HG03575 (cell line): ENCODE measurements at regions not wholly inside any gene's neighbourhood (a gene's known extent, or its start where the extent isn't known, plus 50 kb on each side); places are given as distances from the start of the nearest gene placed in this dataset.
"Not testable (repeated sequence)": the region's sequence is repeated elsewhere in the genome, so short reads cannot be mapped to it uniquely, and the experiment has no call there.

Experiments
- ATAC-seq: cut with Tn5 transposase; IDR thresholded peaks from one replicate; pipeline ENCODE4 v1.9.1; 2021; ENCODE audit not compliant: unreplicated experiment, insufficient number of reproducible peaks, low FRiP score; ENCODE audit errors: extremely low read depth

DNA sequence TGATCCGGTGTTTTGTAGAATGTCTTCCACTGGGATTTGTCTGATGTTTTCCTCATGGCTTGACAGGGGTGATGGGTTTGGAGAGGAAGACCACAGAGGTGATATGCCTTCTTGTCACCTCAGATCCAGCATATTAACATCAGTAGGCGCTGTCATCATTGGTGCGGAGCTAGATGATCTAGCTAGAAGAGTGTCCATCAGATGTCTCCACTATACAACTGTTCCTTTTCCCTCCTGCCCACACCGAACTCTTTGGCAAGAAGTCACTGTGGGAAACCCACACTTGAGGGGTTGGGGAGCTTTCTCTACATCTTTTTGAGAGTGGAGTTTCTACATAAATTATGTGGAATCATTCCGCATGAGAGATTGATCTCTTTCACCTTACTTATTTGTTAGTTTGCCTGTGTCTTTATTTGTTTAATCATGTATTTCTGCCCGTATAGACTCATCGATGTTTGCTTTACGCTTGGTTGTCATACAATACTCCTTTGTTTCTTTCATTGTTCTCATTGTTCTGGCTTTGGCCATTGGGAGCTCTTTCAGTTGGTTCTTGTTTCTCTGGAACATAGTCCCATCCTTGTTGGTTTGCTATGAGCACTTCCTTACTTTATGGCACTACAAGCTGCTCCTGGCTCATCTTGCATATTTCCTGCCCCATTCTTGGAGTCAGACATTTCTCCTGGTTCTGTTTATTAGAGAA lies 1420.3 kb downstream of the BRD1 start:
- ATAC-seq, result no peak

DNA sequence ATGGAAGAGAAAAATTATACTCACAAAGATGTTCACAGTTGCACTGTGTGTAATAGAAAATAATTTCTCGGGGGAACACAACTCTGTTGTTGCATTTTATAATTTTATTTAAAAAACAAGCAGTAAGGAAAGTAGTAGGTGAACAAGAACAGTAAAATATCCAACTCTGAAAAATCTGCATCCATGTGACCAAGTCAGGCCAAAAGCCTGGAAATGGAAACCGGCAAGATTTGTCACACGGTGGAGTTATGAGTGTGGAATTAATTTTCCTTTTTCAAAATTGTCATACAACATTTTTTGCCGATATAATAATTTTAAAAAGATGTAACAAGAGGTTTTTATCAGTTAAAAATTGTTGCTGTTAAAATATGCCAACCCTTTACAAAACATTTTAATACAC lies 1421.5 kb downstream of the BRD1 start:
- no peak for ATAC-seq

DNA sequence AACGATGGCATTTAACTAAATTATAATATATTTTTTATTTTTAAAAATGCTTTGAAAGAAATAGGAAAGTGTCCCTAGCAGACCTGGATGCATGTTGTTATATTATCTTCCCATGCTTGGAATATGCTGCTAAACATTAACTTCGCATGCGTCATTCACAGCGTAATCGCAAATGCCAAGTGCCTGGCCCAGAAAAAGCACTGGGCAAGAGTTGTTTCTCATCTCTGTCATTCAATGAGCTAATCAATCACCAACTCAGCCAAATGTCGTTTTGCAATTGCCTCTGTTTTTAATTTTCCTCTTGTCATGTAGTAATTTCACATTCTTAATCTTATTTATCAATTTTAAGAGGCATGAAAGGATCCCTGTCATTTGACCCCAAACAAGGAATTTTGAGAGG lies 1421.9 kb downstream of the BRD1 start:
- ATAC-seq, result no peak

DNA sequence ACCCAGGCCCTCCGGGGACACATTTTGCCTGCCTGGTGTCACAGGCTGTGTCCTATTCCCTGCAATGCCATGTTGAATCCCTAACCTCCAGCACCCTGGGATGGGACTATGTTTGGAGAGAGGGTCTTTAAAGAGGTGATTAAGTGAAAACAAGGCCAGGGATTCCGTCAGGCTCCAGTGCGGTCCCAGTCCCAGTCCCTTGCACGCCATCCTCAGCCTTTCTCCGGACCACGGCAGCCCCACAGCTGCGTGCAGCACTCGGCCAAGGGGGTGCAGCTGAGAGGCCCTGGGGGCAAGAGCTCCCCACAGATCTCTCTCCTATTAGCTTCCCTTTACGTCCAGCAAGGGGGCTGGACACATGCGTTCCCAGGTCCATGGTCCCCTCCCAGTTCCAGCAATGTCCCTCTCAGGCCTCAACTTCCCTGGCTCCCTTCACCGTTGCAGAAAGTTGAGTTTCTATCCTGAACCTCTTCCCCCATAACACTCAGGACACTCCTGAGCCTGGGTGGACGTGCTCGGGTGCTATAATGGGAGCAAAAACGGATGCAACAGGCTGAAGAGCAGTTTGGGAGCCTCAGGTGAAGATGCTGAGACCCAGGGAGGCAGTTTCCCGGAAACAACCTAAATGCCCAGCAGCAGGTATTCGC lies 1422.7 kb downstream of the BRD1 start:
- ATAC-seq, result no peak

DNA sequence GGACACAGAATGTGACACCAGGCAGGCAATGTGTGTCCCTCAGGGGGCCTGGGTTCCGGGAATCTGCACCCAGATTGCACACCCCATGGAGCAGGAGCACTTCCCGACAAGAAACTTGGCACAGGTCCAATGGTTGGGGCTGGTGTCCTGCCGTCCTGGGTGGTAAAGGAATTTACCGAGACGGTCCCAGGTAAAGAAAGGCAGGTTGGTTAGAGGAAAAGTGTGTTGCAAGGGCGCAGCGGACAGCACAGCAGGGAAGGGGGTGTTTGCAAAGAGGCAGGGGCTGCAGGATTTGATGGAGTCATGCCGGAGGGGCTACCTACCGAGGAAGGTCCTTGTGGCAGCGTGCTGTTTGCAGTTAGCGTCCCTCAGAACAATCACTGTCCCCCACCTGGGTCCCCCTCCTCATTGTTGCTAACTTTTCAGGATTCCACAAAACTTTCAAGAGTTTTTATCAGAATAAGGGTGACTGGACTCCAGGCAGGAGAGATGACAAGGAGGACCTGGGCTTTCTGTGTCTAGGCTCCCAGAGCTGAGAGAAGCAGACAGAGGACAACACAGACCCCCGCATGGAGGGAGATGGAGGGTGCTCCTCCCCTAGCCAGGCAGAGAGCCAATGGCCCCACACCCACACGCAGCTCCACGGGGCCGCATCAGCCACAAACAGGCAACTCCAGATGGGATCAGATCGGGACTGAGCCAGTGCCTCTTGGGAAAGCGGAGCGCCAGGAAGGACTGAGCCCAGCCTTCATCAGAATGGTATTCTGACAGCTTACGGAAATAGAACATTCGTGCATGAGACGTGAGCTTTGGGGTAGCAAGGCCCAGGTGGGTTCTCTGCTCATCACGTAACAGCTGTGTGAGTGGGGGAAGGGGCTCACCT lies 1423.9 kb downstream of the BRD1 start:
- no peak for ATAC-seq

DNA sequence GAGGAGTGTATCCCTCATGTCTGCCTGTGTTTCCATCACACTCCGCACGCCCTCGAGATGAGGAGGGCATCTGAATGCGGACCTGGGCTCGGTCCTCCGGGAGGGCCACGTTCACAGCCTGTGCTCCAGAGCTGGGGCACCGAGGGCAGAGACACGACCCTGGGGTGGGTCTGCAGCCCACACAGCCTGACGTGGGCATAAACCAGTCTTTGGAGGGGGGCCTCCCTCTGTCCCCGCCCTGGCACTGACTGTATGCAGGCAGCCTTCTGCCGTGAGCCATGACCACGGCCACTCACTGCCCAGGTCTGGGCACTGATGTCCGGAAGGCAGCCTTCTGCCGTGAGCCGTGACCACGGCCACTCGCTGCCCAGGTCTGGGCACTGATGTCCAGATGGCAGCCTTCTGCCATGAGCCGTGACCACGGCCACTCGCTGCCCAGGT lies 1425.1 kb downstream of the BRD1 start:
- no peak for ATAC-seq

DNA sequence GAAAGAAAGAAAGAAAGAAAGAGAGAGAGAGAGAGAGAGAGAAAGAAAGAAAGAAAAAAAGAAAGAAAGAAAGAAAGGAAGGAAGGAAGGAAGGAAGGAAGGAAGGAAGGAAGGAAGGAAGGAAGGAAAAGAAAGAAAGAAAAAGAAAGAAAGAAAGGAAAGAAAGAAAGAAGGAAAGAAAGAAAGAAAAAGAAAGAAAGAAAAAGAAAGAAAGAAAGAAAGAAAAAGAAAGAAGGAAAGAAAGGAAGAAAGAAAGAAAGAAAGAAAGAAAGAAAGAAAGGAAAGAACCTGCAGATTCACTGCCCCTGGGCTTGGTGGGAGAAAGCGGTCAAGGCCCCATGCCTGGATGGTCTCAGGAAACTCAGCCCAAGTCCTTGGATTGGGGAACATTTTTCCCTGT lies 1426.2 kb downstream of the BRD1 start:
- not testable (repeated sequence) for ATAC-seq

DNA sequence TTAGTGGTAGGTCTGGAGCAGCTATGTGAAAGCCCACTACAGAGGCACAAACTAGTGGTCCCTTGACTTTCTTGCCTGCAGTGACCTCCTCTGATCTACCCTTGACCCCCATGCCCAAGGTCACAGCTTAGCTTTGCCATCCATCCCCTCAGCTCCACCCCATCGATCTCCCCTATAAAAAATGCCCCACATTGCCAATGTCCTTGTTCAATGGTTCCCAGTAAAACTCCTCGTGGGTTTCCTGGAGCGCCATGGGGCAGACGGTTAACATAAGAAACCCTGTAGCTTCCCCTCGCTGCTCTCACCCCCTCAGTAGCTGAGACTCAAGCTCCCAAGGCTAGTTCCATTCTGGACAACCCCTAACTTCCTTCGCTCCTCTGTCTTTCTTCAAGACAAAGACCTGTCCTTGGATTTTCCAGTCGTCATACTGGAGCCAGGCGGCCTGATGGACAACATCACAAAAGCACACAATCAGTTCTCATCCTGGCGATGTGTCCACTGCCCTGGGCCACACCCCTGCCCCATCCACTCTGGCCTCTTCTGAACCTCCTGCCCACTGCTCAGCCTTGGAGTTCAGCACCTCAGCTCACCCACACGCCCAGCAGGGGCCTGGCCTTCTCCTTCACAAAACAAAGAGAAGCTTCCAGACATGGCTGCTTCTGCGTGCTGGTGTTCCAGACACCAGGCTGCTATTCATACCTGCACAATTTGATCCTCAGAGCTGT lies 1429.3 kb downstream of the BRD1 start:
- no peak for ATAC-seq

DNA sequence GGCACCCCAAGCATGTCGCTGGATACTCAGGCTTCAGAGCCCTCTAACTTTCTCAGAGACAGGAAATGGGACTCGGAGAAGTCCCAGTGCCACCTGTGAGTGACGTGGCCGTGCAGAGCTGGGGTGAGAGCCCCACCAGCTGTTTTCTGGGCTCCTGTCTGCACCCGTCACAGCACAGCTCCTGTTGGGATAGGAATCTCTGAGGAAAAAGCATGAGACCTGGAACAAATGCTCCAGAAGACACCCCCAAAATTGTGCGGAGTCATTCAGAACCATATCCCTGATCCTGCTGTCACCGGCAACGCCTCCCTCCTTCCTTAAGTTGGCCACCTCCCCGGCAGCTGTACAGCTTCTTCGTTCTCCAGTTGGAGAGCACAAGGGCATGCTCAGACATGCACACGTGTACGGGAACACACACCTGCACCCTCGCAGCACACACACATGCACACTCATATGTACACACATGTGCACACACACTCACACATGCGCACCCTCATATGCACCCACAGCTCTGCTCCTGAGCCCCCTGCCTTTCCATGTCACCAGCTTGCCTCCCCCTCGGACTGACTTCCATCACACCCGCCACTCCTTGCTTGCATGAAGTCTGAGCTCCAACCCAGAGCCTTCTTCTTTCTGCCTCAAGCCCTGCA lies 1430.0 kb downstream of the BRD1 start:
- ATAC-seq, result no peak

DNA sequence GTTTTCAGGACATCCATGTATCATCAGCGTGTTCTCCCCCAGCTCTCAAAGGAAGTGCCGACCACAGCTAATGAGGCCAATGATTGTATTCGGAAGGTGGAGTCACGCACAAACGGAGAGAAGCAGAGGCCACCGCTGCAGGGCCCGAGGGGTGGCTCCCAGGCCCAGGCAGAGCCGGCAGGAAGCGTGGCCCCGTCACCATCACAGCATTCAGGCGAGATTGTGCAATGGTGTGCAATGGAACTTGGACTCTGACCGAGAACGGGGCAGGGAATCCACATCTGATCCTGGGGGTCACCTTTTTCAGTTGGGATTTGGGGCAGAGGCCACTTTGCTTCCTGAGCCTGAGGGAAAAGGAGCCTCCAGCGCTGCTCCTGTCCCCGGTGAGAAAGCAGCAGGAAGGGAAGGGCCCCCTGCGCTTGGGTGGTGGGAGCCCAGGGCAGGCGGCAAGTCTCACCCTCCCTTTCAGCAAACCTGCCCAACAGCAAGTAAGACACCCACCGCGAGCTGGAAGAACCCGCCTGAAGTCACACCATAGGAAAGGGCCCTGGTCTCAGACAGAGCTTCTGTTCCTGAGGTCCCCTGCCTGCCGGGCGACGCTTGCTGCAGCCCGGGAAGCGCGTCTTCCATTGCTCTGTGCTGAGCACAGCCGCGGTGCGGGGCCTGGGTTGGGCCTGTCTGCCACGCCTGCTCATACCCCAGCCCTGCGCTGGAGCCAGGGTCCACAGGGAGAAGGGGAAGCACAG lies 1430.7 kb downstream of the BRD1 start:
- ATAC-seq, result no peak

DNA sequence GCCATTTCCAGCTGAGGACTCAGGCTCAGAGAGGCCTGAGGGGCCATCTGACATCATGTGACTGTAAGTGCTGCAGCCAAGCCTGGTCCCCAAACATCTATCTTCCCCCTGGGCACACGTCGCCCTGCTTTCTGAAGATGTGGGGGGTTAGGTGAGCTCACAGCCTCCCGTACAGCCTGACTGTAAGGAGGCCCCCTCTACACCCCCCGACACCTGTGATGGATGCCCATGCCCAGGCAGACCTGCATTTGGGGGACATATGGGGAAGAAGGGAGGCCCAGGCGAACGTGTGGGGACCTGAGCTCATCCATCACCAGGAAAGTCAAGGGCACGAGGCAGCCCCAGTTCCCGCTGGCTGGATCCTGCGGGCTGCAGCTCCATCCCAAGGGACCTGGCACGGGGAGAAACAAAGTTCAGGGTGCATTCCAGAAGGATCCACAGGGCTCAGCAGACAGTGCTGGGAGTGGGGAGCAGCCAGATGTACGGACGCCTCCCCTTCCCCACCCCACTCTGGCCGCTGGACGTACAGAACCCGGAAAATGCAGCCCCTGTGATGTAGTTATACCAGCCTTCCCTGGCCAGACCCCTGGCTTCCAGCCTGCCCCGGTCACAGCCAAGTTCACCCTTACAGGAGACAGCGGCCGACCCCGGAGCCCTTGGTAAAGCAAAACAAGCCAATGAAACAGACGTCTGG lies 1431.4 kb downstream of the BRD1 start:
- ATAC-seq, result no peak

DNA sequence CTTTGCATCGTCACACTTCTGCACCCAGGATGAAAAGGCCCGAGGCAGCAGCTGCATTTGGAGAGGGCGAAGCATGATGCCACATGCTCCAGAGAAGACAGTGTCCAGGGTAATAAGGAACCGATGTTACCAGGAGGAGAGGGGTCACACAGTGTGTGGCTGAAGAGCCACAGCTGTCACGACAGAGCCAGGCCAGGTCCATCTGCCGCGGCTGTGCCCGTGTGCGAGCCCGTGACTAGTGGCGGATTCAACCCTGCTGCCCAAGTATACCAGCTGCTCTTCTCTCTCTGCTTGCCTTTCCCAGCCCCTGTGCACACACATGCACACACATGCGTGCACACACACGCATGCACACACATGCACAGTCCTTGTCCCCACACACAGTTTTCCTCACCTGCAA lies 1432.5 kb downstream of the BRD1 start:
- ATAC-seq, result no peak

DNA sequence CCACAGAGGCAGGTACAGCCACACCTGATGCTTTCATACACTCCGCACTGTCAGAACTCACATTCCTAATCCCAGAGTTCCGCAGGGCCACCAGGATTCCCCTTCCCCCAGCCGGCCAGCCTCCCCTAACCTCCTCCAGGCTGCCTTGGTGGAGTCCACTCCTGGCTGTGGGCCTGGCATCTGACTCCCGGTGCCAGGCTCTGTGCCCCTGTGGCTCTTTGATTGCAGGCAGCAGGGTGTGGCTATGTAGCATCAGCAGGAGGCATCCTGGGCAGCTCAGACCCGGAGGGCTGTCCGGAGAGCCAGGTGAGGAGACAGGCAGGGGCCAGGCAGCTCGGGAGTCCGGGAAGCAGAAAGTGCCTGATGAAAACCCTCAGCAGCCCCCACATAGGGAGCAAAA lies 1432.9 kb downstream of the BRD1 start:
- no peak for ATAC-seq

DNA sequence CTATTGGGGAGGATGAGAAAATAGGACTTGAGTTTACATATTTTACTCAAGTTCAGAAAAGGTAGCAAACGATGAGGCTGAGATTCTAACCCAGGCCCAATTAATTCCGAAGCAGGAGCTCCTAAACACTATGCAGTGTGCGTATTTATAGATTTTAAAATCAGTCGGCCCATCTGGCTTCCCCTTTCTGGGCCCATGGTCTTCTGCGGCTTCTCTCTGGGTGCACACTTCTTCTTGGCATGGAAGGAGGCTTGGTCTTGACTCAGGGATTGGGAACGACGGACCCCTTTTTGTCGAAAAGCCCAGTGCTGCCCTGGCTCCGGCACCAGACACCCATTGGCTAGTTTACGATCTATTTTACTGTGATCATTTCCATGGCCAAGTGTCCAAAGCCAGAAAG lies 1433.8 kb downstream of the BRD1 start:
- no peak for ATAC-seq

DNA sequence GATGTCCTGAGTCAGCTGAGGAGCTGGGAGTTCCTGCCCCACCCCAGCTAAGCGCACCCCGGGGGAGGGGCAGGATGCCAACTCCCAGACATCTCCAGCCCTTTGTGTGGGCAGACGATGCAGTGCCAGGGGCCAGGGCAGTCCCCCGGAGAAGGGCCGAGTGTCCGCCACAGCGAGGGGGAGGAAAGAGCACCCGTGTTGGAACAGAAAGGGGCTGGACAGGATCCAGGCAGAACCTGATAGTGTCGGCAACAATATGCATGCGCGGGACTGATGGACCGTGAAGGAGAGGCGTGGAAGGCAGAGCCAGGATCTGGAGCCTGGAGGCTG lies 1434.7 kb downstream of the BRD1 start:
- ATAC-seq, result no peak

DNA sequence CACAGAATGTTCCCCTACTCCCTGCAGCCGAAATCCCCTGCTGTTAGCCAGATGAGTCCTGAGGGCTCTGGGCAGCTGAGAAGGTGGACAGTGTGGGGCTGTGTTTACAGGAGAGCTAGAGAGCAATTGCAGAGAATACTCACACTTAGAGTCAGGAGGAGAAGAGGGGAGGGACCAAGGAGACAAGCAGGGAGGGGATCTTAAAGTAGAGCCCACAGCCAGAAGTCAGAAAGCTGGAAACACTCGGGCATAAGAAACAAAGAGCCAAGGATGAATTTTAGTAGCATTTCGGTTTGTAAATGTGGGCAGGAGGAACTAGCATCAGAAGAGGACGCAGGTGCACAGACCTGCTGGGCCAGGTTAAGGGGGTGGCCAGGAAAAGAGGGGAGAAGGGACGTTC lies 1435.9 kb downstream of the BRD1 start:
- ATAC-seq, result no peak

DNA sequence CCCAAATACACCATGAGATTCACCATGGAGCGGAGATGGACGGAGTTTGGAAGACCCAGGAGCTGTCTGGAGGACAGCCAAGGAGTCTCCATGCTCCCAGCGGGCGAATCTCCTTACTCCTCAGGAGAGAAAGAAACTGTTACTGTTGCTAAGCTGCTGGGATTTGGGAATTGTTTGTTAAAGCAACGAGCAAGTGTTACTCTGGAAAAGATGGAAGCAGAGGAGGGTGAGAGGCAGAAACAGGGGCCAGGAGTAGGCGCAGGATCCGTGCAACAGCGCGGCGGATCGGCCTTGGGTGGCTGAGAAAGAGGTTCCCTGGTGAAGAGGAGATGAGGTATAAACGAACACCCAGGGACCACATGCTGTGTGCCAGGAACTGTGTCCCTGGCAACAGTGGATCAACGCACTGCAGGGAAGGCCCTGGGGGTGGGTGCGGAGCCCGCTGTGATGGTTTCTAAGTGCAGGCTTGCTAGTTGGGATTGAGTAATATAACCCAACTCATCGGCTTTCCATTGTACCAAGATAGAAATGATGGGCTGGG lies 1436.4 kb downstream of the BRD1 start:
- no peak for ATAC-seq

DNA sequence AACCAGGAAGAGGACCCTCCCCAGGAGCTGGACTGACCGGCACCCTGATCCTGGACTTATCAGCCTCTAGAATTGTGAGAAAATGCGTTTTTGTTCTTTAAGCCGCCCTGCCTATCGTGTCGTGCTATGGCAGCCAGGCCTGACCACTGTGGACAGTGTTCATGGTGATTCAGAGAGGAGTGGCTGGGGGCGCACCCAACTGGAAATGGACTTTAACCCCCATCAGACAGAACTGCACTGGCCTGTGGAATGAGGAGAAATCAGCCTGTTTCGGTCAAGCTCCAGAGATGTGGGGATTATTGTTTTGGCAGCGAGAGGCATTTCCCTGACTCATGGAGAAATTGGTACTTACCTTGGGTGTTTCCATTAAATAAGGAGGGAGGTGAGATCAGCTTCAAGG lies 1437.8 kb downstream of the BRD1 start:
- ATAC-seq, result no peak
